IMR-90 (cell line): ENCODE measurements at regions not wholly inside any gene's neighbourhood (a gene's known extent, or its start where the extent isn't known, plus 50 kb on each side); places are given as distances from the start of the nearest gene placed in this dataset.

Source experiments
- ATAC-seq: fragments of 200-7000 bp; cut with Tn5 transposase; 2 replicates; pipeline ENCODE4 v1.9.1; 2020; ENCODE audit warnings: low read depth, mild to moderate bottlenecking, moderate library complexity
- BruUV-seq: library from RNA; stranded (reverse); fragments of 400-500 nt; replicated peaks from 2 replicates; lab custom pipeline; 2021; lab: Mats Ljungman, UMichigan
- CTCF ChIA-PET: fragments of 300-600 bp; formaldehyde crosslinking; extraction: SDS; loops from one replicate; lab custom pipeline; 2021; ENCODE audit warnings: antibody characterized with exemption; lab: Yijun Ruan, JAX
- POLR2A ChIA-PET: fragments of 300-600 bp; sonication (Branson Sonifier 250); formaldehyde crosslinking; loops from one replicate; lab custom pipeline; 2022; ENCODE audit warnings: antibody characterized with exemption; ENCODE audit not compliant: unreplicated experiment; lab: Charles Lee
- DNase-seq: peaks from one replicate; pipeline ENCODE4 v3.0.0; 2013
- H2AFZ ChIP-seq: replicated peaks from 2 replicates; pipeline ENCODE3; 2013; ENCODE audit warnings: low read length, mild to moderate bottlenecking; ENCODE audit not compliant: poor library complexity
- H2AK5ac ChIP-seq: 2 replicates; pipeline ENCODE4 v1.6.1; 2013; ENCODE audit warnings: low read depth, low read length, inconsistent platforms
- H2AK9ac ChIP-seq: replicated peaks from 2 replicates; pipeline ENCODE3; 2013; ENCODE audit warnings: mild to moderate bottlenecking, low read depth, low read length, moderate library complexity; ENCODE audit not compliant: poor library complexity
- H2BK120ac ChIP-seq: 2 replicates; pipeline ENCODE4 v1.6.1; 2013; ENCODE audit warnings: low read depth, low read length, inconsistent platforms
- H2BK15ac ChIP-seq: 3 replicates; pipeline ENCODE4 v1.6.1; 2013; ENCODE audit warnings: low read depth, low read length, inconsistent platforms
- H2BK20ac ChIP-seq: 2 replicates; pipeline ENCODE4 v1.6.1; 2013; ENCODE audit warnings: low read depth, mild to moderate bottlenecking, inconsistent platforms, low read length, moderate library complexity
- H2BK5ac ChIP-seq: 2 replicates; pipeline ENCODE4 v1.6.1; 2013; ENCODE audit warnings: mild to moderate bottlenecking, low read depth, low read length, inconsistent platforms; ENCODE audit not compliant: poor library complexity, severe bottlenecking
- H3K14ac ChIP-seq: replicated peaks from 2 replicates; pipeline ENCODE4 v1.6.1; 2013; ENCODE audit warnings: low read depth, low read length, inconsistent platforms
- H3K18ac ChIP-seq: 2 replicates; pipeline ENCODE4 v1.6.1; 2013; ENCODE audit warnings: low read depth, low read length, control low read depth
- H3K23ac ChIP-seq: 2 replicates; pipeline ENCODE4 v1.6.1; 2013; ENCODE audit warnings: low read depth, low read length, inconsistent platforms
- H3K27ac ChIP-seq: 2 replicates; pipeline ENCODE4 v1.5.1; 2013; ENCODE audit warnings: mild to moderate bottlenecking, control low read depth, low read length; ENCODE audit not compliant: insufficient read depth
- H3K27me3 ChIP-seq: 2 replicates; pipeline ENCODE4 v1.6.1; 2013; ENCODE audit warnings: low read length; ENCODE audit not compliant: control insufficient read depth, insufficient read depth
- H3K36me3 ChIP-seq: 2 replicates; pipeline ENCODE4 v1.6.1; 2013; ENCODE audit warnings: low read length, mixed read lengths; ENCODE audit not compliant: control insufficient read depth, insufficient read depth
- H3K4ac ChIP-seq: 2 replicates; pipeline ENCODE4 v1.6.1; 2013; ENCODE audit warnings: low read depth, low read length, inconsistent platforms
- H3K4me1 ChIP-seq: 2 replicates; pipeline ENCODE4 v1.6.1; 2013; ENCODE audit warnings: low read length, mixed read lengths; ENCODE audit not compliant: control insufficient read depth, insufficient read depth
- H3K4me2 ChIP-seq: 2 replicates; pipeline ENCODE4 v1.6.1; 2013; ENCODE audit warnings: low read depth, mild to moderate bottlenecking, control low read depth, low read length, moderate library complexity
- H3K4me3 ChIP-seq: 2 replicates; pipeline ENCODE4 v1.5.1; 2013; ENCODE audit warnings: low read depth, mild to moderate bottlenecking, control low read depth, low read length, moderate library complexity; ENCODE audit not compliant: insufficient read depth
- H3K56ac ChIP-seq: 2 replicates; pipeline ENCODE4 v1.6.1; 2013; ENCODE audit warnings: low read length, inconsistent platforms; ENCODE audit not compliant: insufficient read depth; ENCODE audit errors: extremely low read depth
- H3K79me1 ChIP-seq, 2 experiments: 2 replicates each; pipeline ENCODE4 v1.6.1; 2013; ENCODE audit warnings: low read length in 2 of 2, inconsistent platforms in 1 of 2, low read depth in 1 of 2
- H3K9ac ChIP-seq: 2 replicates; pipeline ENCODE4 v1.6.1; 2013; ENCODE audit warnings: low read depth, low read length, control low read depth
- H3K9me1 ChIP-seq: 2 replicates; pipeline ENCODE4 v1.6.1; 2013; ENCODE audit warnings: low read length, inconsistent platforms; ENCODE audit not compliant: insufficient read depth
- H3K9me3 ChIP-seq: 2 replicates; pipeline ENCODE4 v1.6.1; 2013; ENCODE audit warnings: low read length; ENCODE audit not compliant: control insufficient read depth, insufficient read depth
- H4K20me1 ChIP-seq: 2 replicates; pipeline ENCODE4 v1.6.1; 2013; ENCODE audit warnings: low read length, inconsistent platforms; ENCODE audit not compliant: insufficient read depth
- H4K5ac ChIP-seq: 2 replicates; pipeline ENCODE4 v1.6.1; 2013; ENCODE audit warnings: mild to moderate bottlenecking, low read depth, low read length, control low read depth
- H4K8ac ChIP-seq, 2 experiments: 2 replicates each; pipeline ENCODE4 v1.6.1; 2013; ENCODE audit warnings: low read depth in 2 of 2, low read length in 2 of 2, control low read depth in 1 of 2, inconsistent platforms in 1 of 2
- H4K91ac ChIP-seq: 2 replicates; pipeline ENCODE4 v1.6.1; 2013; ENCODE audit warnings: low read depth, low read length, inconsistent platforms; ENCODE audit not compliant: insufficient read depth
- BHLHE40 ChIP-seq: fragments of 150-350 bp; IDR thresholded peaks from 2 replicates; pipeline ENCODE4 v1.6.1; 2016; ENCODE audit warnings: mild to moderate bottlenecking, low read depth, low read length
- CEBPB ChIP-seq: IDR thresholded peaks from 2 replicates; pipeline ENCODE4 v1.6.1; 2012; ENCODE audit warnings: low read depth, low read length, improper control_type of control experiment
- CTCF ChIP-seq: conservative IDR thresholded peaks from 2 replicates; pipeline ENCODE4 v1.5.1; 2012; ENCODE audit warnings: mild to moderate bottlenecking, low read depth, low read length, improper control_type of control experiment
- ELK1 ChIP-seq: fragments of 150-350 bp; IDR thresholded peaks from 2 replicates; pipeline ENCODE4 v1.6.1; 2016; ENCODE audit warnings: low read depth, mild to moderate bottlenecking, low read length, moderate library complexity, borderline replicate concordance
- FOS ChIP-seq: fragments of 150-350 bp; IDR thresholded peaks from 2 replicates; pipeline ENCODE4 v1.6.1; 2016; ENCODE audit warnings: low read depth, low read length
- MAFK ChIP-seq: IDR thresholded peaks from 2 replicates; pipeline ENCODE4 v1.6.1; 2012; ENCODE audit warnings: low read depth, low read length, improper control_type of control experiment
- MAZ ChIP-seq: IDR thresholded peaks from 2 replicates; pipeline ENCODE4 v1.6.1; 2012; ENCODE audit warnings: low read depth, mild to moderate bottlenecking, low read length, improper control_type of control experiment, moderate library complexity, borderline replicate concordance
- MXI1 ChIP-seq: IDR thresholded peaks from 2 replicates; pipeline ENCODE4 v1.6.1; 2012; ENCODE audit warnings: low read depth, mild to moderate bottlenecking, low read length, moderate library complexity, borderline replicate concordance
- NFE2L2 ChIP-seq: fragments of 150-350 bp; IDR thresholded peaks from 2 replicates; pipeline ENCODE4 v1.6.1; 2016; ENCODE audit warnings: low read depth, mild to moderate bottlenecking, low read length
- POLR2A ChIP-seq: IDR thresholded peaks from 2 replicates; pipeline ENCODE4 v1.6.1; 2012; ENCODE audit warnings: mild to moderate bottlenecking, low read depth, low read length
- RCOR1 ChIP-seq: IDR thresholded peaks from 2 replicates; pipeline ENCODE4 v1.6.1; 2012; ENCODE audit warnings: mild to moderate bottlenecking, low read length, improper control_type of control experiment; ENCODE audit not compliant: insufficient replicate concordance
- RFX5 ChIP-seq: IDR thresholded peaks from 2 replicates; pipeline ENCODE4 v1.8.0; 2012; ENCODE audit warnings: low read depth, mild to moderate bottlenecking, low read length, moderate library complexity
- WGBS, 2 experiments: methylation state at CpG; one replicate each; pipeline versions ENCODE4 v1.1.5 to v1.1.7; 2013; ENCODE audit warnings: missing lambda C conversion rate in 2 of 2; ENCODE audit not compliant: insufficient read length in 1 of 2; ENCODE audit errors: extremely low coverage in 2 of 2; 5-methylcytosine and 5-hydroxymethylcytosine counted together
- dilution Hi-C: fragments of 300-500 bp; cut with HindIII; formaldehyde crosslinking; loops from one replicate; pipeline ENCODE4 v1.14.3; 2018; ENCODE audit warnings: low sequenced_read_pairs; ENCODE audit not compliant: unreplicated experiment
- in situ Hi-C: fragments of 300-500 bp; cut with MboI; formaldehyde crosslinking; loops from 3 replicates; pipeline ENCODE4 v1.14.3; 2019; ENCODE audit warnings: low sequenced_read_pairs, inconsistent platforms, mixed read lengths
- intact Hi-C: fragments of 100-400 bp; cut with micrococcal nuclease; formaldehyde crosslinking; loops from 2 replicates; pipeline ENCODE4 v1.10.0; 2022

- dilution Hi-C loops (no loop called here), in situ Hi-C loops (no loop called here), intact Hi-C loops (no loop called here)
- Histone ChIP-seq H2BK15ac (no peak overlapping the region), H4K5ac (no peak overlapping the region), H3K18ac (no peak overlapping the region), H2AFZ (no peak overlapping the region), H3K23ac (no peak overlapping the region), H3K14ac (no peak overlapping the region), H2BK120ac (no peak overlapping the region), H3K4ac (no peak overlapping the region), H3K56ac (no peak overlapping the region), H2AK9ac (no peak overlapping the region), H3K9me1 (no peaks in the 10 kb centered on the region), H3K4me1 (no peaks in the 10 kb centered on the region), H3K9ac (no peak overlapping the region), H4K8ac (no peak overlapping the region), H2BK20ac (no peak overlapping the region), H2AK5ac (no peak overlapping the region), H4K91ac (no peak overlapping the region), H3K9me3 (peaks cover 11% of the 10 kb centered on the region), H3K27me3 (no peaks in the 10 kb centered on the region), H3K27ac (no peak overlapping the region), H3K4me2 (no peak overlapping the region), H4K20me1 (no peaks in the 10 kb centered on the region), H2BK5ac (no peak overlapping the region), H3K4me3 (no peak overlapping the region), H3K36me3 (no peaks in the 10 kb centered on the region), H3K79me1 (no peaks in the 10 kb centered on the region)
- CTCF ChIA-PET, result no interaction called here
- no peak for DNase-seq
- WGBS, 2 experiments, result no CpG with 5 or more reads among the region's 3 CpGs
- no TSS peak for BruUV-seq
- ATAC-seq, result no peak
- POLR2A ChIA-PET, result no interaction called here
- TF ChIP-seq ELK1 (no peak), NFE2L2 (no peak), POLR2A (no peak), RCOR1 (no peak), MAFK (no peak), MXI1 (no peak), CTCF (no peak), BHLHE40 (no peak), FOS (no peak), CEBPB (no peak), MAZ (no peak), RFX5 (no peak)
Measured at GRCh38 chr12:60672949-60673348, 1077.1 kb downstream of the SLC16A7 start.
